ENCODE measurements at regions not wholly inside any gene's neighbourhood (a gene's known extent, or its start where the extent isn't known, plus 50 kb on each side); places are given as distances from the start of the nearest gene placed in this dataset.

- FAIRE-seq, result no peak
Observed at GRCh38 chr22:48453171-48453570, 1374.5 kb downstream of the BRD1 start.

GRCh38 chr22:48452766-48453165 is 1374.9 kb downstream of the BRD1 start:
- FAIRE-seq, result no peak

GRCh38 chr22:48451891-48452290 is 1375.8 kb downstream of the BRD1 start:
- FAIRE-seq, result no peak

- FAIRE-seq, result no peak
Observed at GRCh38 chr22:48450188-48450825, 1377.4 kb downstream of the BRD1 start.

- no peak for FAIRE-seq
Observed at GRCh38 chr22:48449466-48450187, 1378.0 kb downstream of the BRD1 start.

GRCh38 chr22:48448821-48449220 is 1378.9 kb downstream of the BRD1 start:
- no peak for FAIRE-seq

- FAIRE-seq, result no peak
Observed at GRCh38 chr22:48445113-48445827, 1382.4 kb downstream of the BRD1 start.

GRCh38 chr22:48444320-48445112 is 1383.2 kb downstream of the BRD1 start:
- FAIRE-seq, result no peak

GRCh38 chr22:48443680-48444079 is 1384.0 kb downstream of the BRD1 start:
- no peak for FAIRE-seq

GRCh38 chr22:48442663-48443062 is 1385.0 kb downstream of the BRD1 start:
- FAIRE-seq, result no peak

GRCh38 chr22:48441553-48441850 is 1386.2 kb downstream of the BRD1 start:
- no peak for FAIRE-seq

- no peak for FAIRE-seq
Observed at GRCh38 chr22:48440673-48441552, 1386.8 kb downstream of the BRD1 start.

- FAIRE-seq, result no peak
Observed at GRCh38 chr22:48440176-48440575, 1387.5 kb downstream of the BRD1 start.

GRCh38 chr22:48439560-48440135 is 1388.0 kb downstream of the BRD1 start:
- FAIRE-seq, result no peak

- no peak for FAIRE-seq
Observed at GRCh38 chr22:48438800-48439559, 1388.7 kb downstream of the BRD1 start.

GRCh38 chr22:48438096-48438495 is 1389.6 kb downstream of the BRD1 start:
- FAIRE-seq, result no peak

- FAIRE-seq, result no peak
Observed at GRCh38 chr22:48436201-48436931, 1391.3 kb downstream of the BRD1 start.

- no peak for FAIRE-seq
Observed at GRCh38 chr22:48434868-48435250, 1392.8 kb downstream of the BRD1 start.

- no peak for FAIRE-seq
Observed at GRCh38 chr22:48434156-48434867, 1393.4 kb downstream of the BRD1 start.

GRCh38 chr22:48433647-48434046 is 1394.0 kb downstream of the BRD1 start:
- FAIRE-seq, result no peak
